Esophagus squamous epithelium (tissue), 5 donors: ENCODE measurements at regions not wholly inside any gene's neighbourhood (a gene's known extent, or its start where the extent isn't known, plus 50 kb on each side); places are given as distances from the start of the nearest gene placed in this dataset.

ENCODE experiments used
- DNase-seq: peaks from one replicate; lab custom pipeline; 2025; lab: John Stamatoyannopoulos, UW
- H3K27ac ChIP-seq, 4 donors: fragments of 200-600 bp; sonication (generic); one replicate each; pipeline ENCODE4 v1.5.1; 2016 to 2019; ENCODE audit warnings: mild to moderate bottlenecking in 1 of 4
- H3K27me3 ChIP-seq, 4 donors: fragments of 200-600 bp; sonication (generic); 1 replicate in 3 of 4; 2 replicates in 1 of 4; pipeline versions ENCODE4 v1.5.1 to v1.6.0; 2017 to 2021; ENCODE audit warnings: antibody characterized with exemption in 1 of 4
- H3K36me3 ChIP-seq, 3 donors: fragments of 200-600 bp; sonication (generic); one replicate each; pipeline ENCODE4 v1.5.1; 2016 to 2019
- H3K4me1 ChIP-seq, 3 donors: fragments of 200-600 bp; sonication (generic); one replicate each; pipeline ENCODE4 v1.5.1; 2017 to 2019
- H3K4me3 ChIP-seq, 4 donors: fragments of 200-600 bp; sonication (generic); 1 replicate in 3 of 4; 2 replicates in 1 of 4; pipeline ENCODE4 v1.5.1; 2016 to 2019; ENCODE audit warnings: mild to moderate bottlenecking in 2 of 4, moderate library complexity in 1 of 4
- H3K9me3 ChIP-seq, 3 donors: fragments of 200-600 bp; sonication (generic); one replicate each; pipeline ENCODE4 v1.5.1; 2016 to 2019
- POLR2A ChIP-seq, 4 donors: fragments of 450-650 bp; IDR thresholded peaks; one replicate each; pipeline ENCODE4 v1.6.1; 2017; ENCODE audit warnings: antibody characterized with exemption in 4 of 4, mild to moderate bottlenecking in 4 of 4, moderate library complexity in 3 of 4
- WGBS, 2 donors: methylation state at CpG; one replicate each; pipeline ENCODE4 v1.1.5; 2018; 5-methylcytosine and 5-hydroxymethylcytosine counted together
- intact Hi-C: fragments of 100-400 bp; cut with DNase I; formaldehyde crosslinking; loops from one replicate; pipeline ENCODE4 v1.15.0; 2022
- TF ChIP-seq, protein P1 (sequence below), 6 experiments: fragments of 450-650 bp in 4 of 6; fragments of 200-600 bp in 2 of 6; sonication (generic) in 2 of 6; IDR thresholded peaks; one replicate each; pipeline ENCODE4 v1.5.1; 2016 to 2019; ENCODE audit warnings: antibody characterized with exemption in 6 of 6, mild to moderate bottlenecking in 4 of 6, moderate library complexity in 4 of 6
- donor health status: DM: yes; HTN: yes; CAD: no.

DNA sequence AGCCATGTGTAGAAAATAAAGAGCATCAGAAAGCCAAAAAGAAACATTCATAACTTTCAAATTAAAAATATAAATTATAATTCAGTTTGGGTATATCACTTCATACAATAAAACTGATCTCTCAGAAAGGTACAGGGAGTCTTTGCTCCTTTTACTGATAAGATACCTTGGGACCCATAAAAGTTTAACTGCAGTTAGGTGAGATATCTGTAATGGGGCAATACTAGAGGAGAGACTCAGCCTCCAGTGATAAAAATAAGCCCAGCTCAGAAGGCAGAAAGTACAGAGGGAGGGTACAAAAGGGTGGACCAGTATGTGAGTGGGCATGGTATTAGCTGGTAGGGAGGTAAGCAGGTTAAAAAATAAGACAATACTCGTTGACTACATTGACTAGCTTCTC is 180.9 kb upstream of the AGTR2 start:
- Histone ChIP-seq H3K4me3 (no peak overlapping the region), H3K27ac (no peak overlapping the region), H3K4me1 (no peaks in the 10 kb centered on the region), H3K27me3 (no peaks in the 10 kb centered on the region), H3K36me3 (no peaks in the 10 kb centered on the region), H3K9me3 (no peaks in the 10 kb centered on the region)
- 7 to 25% methylated on average over 1 of the region's 1 CpG for WGBS, 2 donors
- DNase-seq: no peak
- TF ChIP-seq POLR2A (IDR thresholded peaks at IDR 0.05): no peak
- TF ChIP-seq, protein P1, sequence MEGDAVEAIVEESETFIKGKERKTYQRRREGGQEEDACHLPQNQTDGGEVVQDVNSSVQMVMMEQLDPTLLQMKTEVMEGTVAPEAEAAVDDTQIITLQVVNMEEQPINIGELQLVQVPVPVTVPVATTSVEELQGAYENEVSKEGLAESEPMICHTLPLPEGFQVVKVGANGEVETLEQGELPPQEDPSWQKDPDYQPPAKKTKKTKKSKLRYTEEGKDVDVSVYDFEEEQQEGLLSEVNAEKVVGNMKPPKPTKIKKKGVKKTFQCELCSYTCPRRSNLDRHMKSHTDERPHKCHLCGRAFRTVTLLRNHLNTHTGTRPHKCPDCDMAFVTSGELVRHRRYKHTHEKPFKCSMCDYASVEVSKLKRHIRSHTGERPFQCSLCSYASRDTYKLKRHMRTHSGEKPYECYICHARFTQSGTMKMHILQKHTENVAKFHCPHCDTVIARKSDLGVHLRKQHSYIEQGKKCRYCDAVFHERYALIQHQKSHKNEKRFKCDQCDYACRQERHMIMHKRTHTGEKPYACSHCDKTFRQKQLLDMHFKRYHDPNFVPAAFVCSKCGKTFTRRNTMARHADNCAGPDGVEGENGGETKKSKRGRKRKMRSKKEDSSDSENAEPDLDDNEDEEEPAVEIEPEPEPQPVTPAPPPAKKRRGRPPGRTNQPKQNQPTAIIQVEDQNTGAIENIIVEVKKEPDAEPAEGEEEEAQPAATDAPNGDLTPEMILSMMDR (IDR thresholded peaks at IDR 0.05): no peak
- intact Hi-C loops: no loop called here

DNA sequence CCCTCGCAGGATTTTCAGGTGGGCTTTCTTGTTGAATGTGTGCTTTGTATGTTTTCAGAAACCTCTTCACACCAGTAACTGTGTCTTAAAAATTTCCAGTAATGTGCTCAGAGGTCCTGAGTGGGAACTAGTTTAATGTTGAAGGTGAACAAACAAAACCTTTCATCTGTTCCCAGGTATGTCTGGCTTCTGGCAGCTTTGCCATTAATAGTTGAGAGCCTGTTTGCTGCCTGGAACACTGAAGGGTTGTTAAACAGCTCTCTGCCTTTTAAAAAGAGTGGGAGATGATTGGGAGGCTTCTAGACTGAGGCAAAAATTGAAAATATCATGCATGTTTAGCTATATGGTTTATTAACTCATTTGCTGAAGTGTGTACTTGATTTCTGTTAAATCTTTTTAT is 161.2 kb upstream of the AGTR2 start:
- no peak for TF ChIP-seq POLR2A (IDR thresholded peaks at IDR 0.05)
- TF ChIP-seq, protein P1 (IDR thresholded peaks at IDR 0.05): no peak
- Histone ChIP-seq H3K4me3 (no peak overlapping the region), H3K27ac (no peak overlapping the region), H3K36me3 (no peaks in the 10 kb centered on the region), H3K27me3 (no peaks in the 10 kb centered on the region), H3K4me1 (no peaks in the 10 kb centered on the region), H3K9me3 (no peaks in the 10 kb centered on the region)
- WGBS, 2 donors: 69 to 73% methylated on average over 1 of the region's 1 CpG
- intact Hi-C loops: no loop called here
- no peak for DNase-seq

DNA sequence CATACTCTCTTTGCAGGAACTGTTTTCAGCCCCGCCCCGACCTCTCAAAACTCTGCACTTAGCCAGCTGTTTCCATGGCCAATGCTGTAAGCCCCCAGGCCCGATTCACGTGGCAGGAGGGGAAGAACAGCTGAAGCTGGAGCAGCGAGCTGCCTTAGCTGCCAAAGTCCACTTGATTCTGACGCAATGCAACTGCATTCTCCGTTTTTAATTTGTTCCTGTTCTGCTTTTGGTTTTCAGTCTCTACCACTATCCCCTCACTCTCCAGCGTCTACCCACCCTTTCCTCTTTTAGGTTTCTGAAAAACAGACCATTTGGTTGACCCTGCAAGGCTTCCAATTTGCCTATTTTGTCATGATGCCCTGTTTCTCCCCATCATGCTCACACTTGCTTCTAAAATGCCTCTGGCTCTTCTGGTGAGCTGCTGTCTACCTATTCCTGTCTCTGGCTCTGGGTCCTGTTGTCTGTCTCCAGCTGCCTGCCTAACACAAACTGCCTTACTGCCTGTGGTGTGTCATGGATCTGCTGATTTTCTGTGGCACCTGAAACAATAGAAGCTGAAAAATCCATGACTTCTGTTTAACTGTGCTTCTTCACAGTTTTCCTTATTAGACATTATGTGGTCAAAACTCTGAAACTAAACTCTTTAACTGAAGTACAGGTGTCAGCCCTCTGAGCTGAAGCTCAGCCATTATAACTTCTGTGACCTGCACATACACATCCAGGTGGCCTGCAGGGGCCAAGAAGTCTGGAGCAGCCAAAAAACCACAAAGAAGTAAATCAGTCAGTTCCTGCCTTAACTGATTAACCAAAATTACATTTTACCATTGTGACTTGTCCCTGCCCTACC is 160.5 kb upstream of the AGTR2 start:
- no peaks in the 10 kb centered on the region for H3K36me3 ChIP-seq
- no peaks in the 10 kb centered on the region for H3K9me3 ChIP-seq
- no peak for DNase-seq
- H3K27ac ChIP-seq: no peak overlapping the region
- H3K4me3 ChIP-seq: no peak overlapping the region
- no peaks in the 10 kb centered on the region for H3K4me1 ChIP-seq
- intact Hi-C loops: no loop called here
- TF ChIP-seq, protein P1 (IDR thresholded peaks at IDR 0.05): no peak
- no peak for TF ChIP-seq POLR2A (IDR thresholded peaks at IDR 0.05)
- 2 to 12% methylated on average over 7 to 8 of the region's 8 CpGs for WGBS, 2 donors
- H3K27me3 ChIP-seq: no peaks in the 10 kb centered on the region

DNA sequence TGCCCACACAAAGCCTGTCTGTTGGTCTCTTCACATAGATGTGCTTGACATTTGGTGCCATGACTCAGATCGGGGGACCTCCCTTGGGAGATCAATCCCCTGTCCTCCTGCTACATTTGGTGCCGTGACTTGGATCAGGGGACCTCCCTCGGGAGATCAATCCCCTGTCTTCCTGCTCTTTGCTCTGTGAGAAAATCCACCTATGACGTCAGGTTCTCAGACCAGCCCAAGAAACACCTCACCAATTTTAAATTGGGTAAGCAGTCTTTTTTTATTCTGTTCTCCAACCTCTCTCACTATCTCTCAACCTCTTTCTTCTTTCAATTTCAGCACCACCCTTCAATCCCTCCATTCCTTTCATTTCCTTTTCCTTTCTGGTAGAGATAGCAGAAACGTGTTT is 159.6 kb upstream of the AGTR2 start:
- Histone ChIP-seq H3K27ac (no peak overlapping the region), H3K9me3 (no peaks in the 10 kb centered on the region), H3K36me3 (no peaks in the 10 kb centered on the region), H3K27me3 (no peaks in the 10 kb centered on the region), H3K4me1 (no peaks in the 10 kb centered on the region), H3K4me3 (no peak overlapping the region)
- TF ChIP-seq, protein P1 (IDR thresholded peaks at IDR 0.05): no peak
- no peak for TF ChIP-seq POLR2A (IDR thresholded peaks at IDR 0.05)
- 68 to 70% methylated on average over 5 of the region's 5 CpGs for WGBS, 2 donors
- no peak for DNase-seq
- intact Hi-C loops: no loop called here

DNA sequence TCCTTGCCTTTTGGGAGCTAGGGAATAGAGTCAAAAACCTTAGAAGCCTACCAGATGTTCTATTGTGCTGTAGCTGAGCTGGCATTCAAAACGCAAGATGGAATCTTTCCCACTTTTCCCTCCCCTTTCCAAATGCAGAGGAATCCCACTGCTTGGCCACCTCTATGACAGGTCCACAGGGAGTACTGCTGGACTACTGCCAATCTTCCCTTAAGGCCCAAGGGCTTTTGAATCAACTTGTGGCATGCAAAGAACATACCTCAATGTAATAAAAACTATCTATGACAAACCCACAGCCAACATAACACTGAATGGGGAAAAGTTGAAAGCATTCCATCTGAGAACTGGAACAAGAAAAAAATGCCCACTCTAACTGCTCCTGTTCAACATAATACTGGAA is 139.2 kb upstream of the AGTR2 start:
- 33% methylated on average over 1 of the region's 1 CpG; no CpG with 5 or more reads in 1 of the 2 donors for WGBS, 2 donors
- H3K36me3 ChIP-seq: no peaks in the 10 kb centered on the region
- no peak for TF ChIP-seq POLR2A (IDR thresholded peaks at IDR 0.05)
- TF ChIP-seq, protein P1 (IDR thresholded peaks at IDR 0.05): no peak
- peaks cover 0 to 6% (median 0%) of the 10 kb centered on the region in 4 donors for H3K27me3 ChIP-seq
- no peaks in the 10 kb centered on the region for H3K4me1 ChIP-seq
- no peaks in the 10 kb centered on the region for H3K9me3 ChIP-seq
- H3K4me3 ChIP-seq: no peak overlapping the region
- no peak for DNase-seq
- intact Hi-C loops: no loop called here
- no peak overlapping the region for H3K27ac ChIP-seq
